ENCODE measurements at regions not wholly inside any gene's neighbourhood (a gene's known extent, or its start where the extent isn't known, plus 50 kb on each side); places are given as distances from the start of the nearest gene placed in this dataset.

- no peak overlapping the region for H2AFZ ChIP-seq (ENCODE audit: low read length)
- H3K27me3 ChIP-seq (ENCODE audit: control insufficient read depth, insufficient read depth, low read length), result no peaks in the 10 kb centered on the region
- H3K9me3 ChIP-seq (ENCODE audit: control insufficient read depth, insufficient read depth, low read depth, low read length), result no peaks in the 10 kb centered on the region
- no peaks in the 10 kb centered on the region for H3K4me1 ChIP-seq (ENCODE audit: control insufficient read depth, extremely low read depth, insufficient read depth, low read length)
- DNase-seq (ENCODE audit: low read depth in 2 of 2), result no peak
- no peak overlapping the region for H3K9ac ChIP-seq (ENCODE audit: insufficient read depth, low read length)
- H3K4me3 ChIP-seq (replicated peaks in 1 of 4; ENCODE audit: control extremely low read depth in 1 of 4, insufficient read depth in 1 of 4, low read depth in 3 of 4, low read length in 4 of 4), result no peak overlapping the region
- H4K20me1 ChIP-seq (ENCODE audit: control insufficient read depth, extremely low read depth, insufficient read depth, low read length), result no peaks in the 10 kb centered on the region
- H3K79me2 ChIP-seq (ENCODE audit: control insufficient read depth, insufficient read depth, low read length), result no peaks in the 10 kb centered on the region
- H3K36me3 ChIP-seq (ENCODE audit: control insufficient read depth, insufficient read depth, low read length), result no peaks in the 10 kb centered on the region
- H3K27ac ChIP-seq (ENCODE audit: insufficient read depth, low read length), result no peak overlapping the region
- TF ChIP-seq EZH2 (IDR thresholded peaks at IDR 0.05; ENCODE audit: low read length, missing control alignments) (no peak), CTCF (conservative IDR thresholded peaks at IDR 0.05 in 1 of 2, IDR thresholded peaks at IDR 0.05 in 1 of 2; ENCODE audit: low read depth in 1 of 2, low read length in 2 of 2) (no peak)
- no peak overlapping the region for H3K4me2 ChIP-seq (ENCODE audit: extremely low read depth, insufficient read depth, low read length)
Measured at GRCh38 chr9:118987167-118987566, 382.1 kb downstream of the BRINP1 start.

GRCh38 chr9:118990949-118991348 lies 378.3 kb downstream of the BRINP1 start:
- H3K27ac ChIP-seq (ENCODE audit: insufficient read depth, low read length), result no peak overlapping the region
- no peaks in the 10 kb centered on the region for H3K27me3 ChIP-seq (ENCODE audit: control insufficient read depth, insufficient read depth, low read length)
- H3K4me1 ChIP-seq (ENCODE audit: control insufficient read depth, extremely low read depth, insufficient read depth, low read length), result no peaks in the 10 kb centered on the region
- H2AFZ ChIP-seq (ENCODE audit: low read length), result no peak overlapping the region
- no peak for DNase-seq (ENCODE audit: low read depth in 2 of 2)
- H4K20me1 ChIP-seq (ENCODE audit: control insufficient read depth, extremely low read depth, insufficient read depth, low read length), result no peaks in the 10 kb centered on the region
- H3K4me2 ChIP-seq (ENCODE audit: extremely low read depth, insufficient read depth, low read length), result no peak overlapping the region
- H3K9me3 ChIP-seq (ENCODE audit: control insufficient read depth, insufficient read depth, low read depth, low read length), result no peaks in the 10 kb centered on the region
- no peak overlapping the region for H3K4me3 ChIP-seq (replicated peaks in 1 of 4; ENCODE audit: control extremely low read depth in 1 of 4, insufficient read depth in 1 of 4, low read depth in 3 of 4, low read length in 4 of 4)
- no peaks in the 10 kb centered on the region for H3K36me3 ChIP-seq (ENCODE audit: control insufficient read depth, insufficient read depth, low read length)
- TF ChIP-seq EZH2 (IDR thresholded peaks at IDR 0.05; ENCODE audit: low read length, missing control alignments) (no peak), CTCF (conservative IDR thresholded peaks at IDR 0.05 in 1 of 2, IDR thresholded peaks at IDR 0.05 in 1 of 2; ENCODE audit: low read depth in 1 of 2, low read length in 2 of 2) (no peak)
- no peak overlapping the region for H3K9ac ChIP-seq (ENCODE audit: insufficient read depth, low read length)
- no peaks in the 10 kb centered on the region for H3K79me2 ChIP-seq (ENCODE audit: control insufficient read depth, insufficient read depth, low read length)

- TF ChIP-seq EZH2 (IDR thresholded peaks at IDR 0.05; ENCODE audit: low read length, missing control alignments) (no peak), CTCF (conservative IDR thresholded peaks at IDR 0.05 in 1 of 2, IDR thresholded peaks at IDR 0.05 in 1 of 2; ENCODE audit: low read depth in 1 of 2, low read length in 2 of 2) (no peak)
- DNase-seq (ENCODE audit: low read depth in 2 of 2), result peak in 1 of 2 donors; percentile 75
- H3K4me3 ChIP-seq (replicated peaks in 1 of 4; ENCODE audit: control extremely low read depth in 1 of 4, insufficient read depth in 1 of 4, low read depth in 3 of 4, low read length in 4 of 4), result no peak overlapping the region
- H3K27ac ChIP-seq (ENCODE audit: insufficient read depth, low read length), result no peak overlapping the region
- no peaks in the 10 kb centered on the region for H3K4me1 ChIP-seq (ENCODE audit: control insufficient read depth, extremely low read depth, insufficient read depth, low read length)
- no peaks in the 10 kb centered on the region for H3K9me3 ChIP-seq (ENCODE audit: control insufficient read depth, insufficient read depth, low read depth, low read length)
- no peaks in the 10 kb centered on the region for H4K20me1 ChIP-seq (ENCODE audit: control insufficient read depth, extremely low read depth, insufficient read depth, low read length)
- H3K27me3 ChIP-seq (ENCODE audit: control insufficient read depth, insufficient read depth, low read length), result no peaks in the 10 kb centered on the region
- no peaks in the 10 kb centered on the region for H3K36me3 ChIP-seq (ENCODE audit: control insufficient read depth, insufficient read depth, low read length)
- no peak overlapping the region for H3K4me2 ChIP-seq (ENCODE audit: extremely low read depth, insufficient read depth, low read length)
- no peaks in the 10 kb centered on the region for H3K79me2 ChIP-seq (ENCODE audit: control insufficient read depth, insufficient read depth, low read length)
- H3K9ac ChIP-seq (ENCODE audit: insufficient read depth, low read length), result no peak overlapping the region
- no peak overlapping the region for H2AFZ ChIP-seq (ENCODE audit: low read length)
Measured at GRCh38 chr9:118991366-118992285, 377.6 kb downstream of the BRINP1 start.
